ENCODE measurements at regions not wholly inside any gene's neighbourhood (a gene's known extent, or its start where the extent isn't known, plus 50 kb on each side); places are given as distances from the start of the nearest gene placed in this dataset.

DNA sequence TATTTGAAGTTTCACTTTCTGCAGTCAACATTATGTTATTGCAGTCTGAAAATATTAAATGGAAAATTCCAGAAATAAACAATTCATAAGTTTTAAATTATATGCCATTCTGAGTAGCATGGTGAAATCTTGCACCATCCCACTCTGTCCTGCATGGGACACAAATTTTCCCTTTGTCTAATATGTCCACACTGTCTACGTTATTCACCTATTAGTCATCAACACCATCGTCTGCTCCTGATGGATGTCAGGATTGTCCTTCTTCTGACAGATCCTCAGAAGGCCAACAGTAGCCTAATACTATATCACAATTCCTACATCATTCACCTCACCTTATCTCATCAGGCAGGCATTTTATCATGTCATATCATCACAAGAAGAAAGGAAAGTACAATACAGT is 163.1 kb downstream of the TXNL1 start:
- TF ChIP-seq TCF7L2 (IDR thresholded peaks at IDR 0.05; ENCODE audit: low read depth, low read length) (no peak), POLR2AphosphoS5 (IDR thresholded peaks at IDR 0.05; ENCODE audit: low read depth, low read length) (no peak), SIN3A (IDR thresholded peaks at IDR 0.05; ENCODE audit: borderline replicate concordance, insufficient read depth, low read depth, low read length) (no peak)
- TF ChIP-seq, protein P1, sequence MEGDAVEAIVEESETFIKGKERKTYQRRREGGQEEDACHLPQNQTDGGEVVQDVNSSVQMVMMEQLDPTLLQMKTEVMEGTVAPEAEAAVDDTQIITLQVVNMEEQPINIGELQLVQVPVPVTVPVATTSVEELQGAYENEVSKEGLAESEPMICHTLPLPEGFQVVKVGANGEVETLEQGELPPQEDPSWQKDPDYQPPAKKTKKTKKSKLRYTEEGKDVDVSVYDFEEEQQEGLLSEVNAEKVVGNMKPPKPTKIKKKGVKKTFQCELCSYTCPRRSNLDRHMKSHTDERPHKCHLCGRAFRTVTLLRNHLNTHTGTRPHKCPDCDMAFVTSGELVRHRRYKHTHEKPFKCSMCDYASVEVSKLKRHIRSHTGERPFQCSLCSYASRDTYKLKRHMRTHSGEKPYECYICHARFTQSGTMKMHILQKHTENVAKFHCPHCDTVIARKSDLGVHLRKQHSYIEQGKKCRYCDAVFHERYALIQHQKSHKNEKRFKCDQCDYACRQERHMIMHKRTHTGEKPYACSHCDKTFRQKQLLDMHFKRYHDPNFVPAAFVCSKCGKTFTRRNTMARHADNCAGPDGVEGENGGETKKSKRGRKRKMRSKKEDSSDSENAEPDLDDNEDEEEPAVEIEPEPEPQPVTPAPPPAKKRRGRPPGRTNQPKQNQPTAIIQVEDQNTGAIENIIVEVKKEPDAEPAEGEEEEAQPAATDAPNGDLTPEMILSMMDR (IDR thresholded peaks at IDR 0.05) = no peak
- TF ChIP-seq, protein P2, sequence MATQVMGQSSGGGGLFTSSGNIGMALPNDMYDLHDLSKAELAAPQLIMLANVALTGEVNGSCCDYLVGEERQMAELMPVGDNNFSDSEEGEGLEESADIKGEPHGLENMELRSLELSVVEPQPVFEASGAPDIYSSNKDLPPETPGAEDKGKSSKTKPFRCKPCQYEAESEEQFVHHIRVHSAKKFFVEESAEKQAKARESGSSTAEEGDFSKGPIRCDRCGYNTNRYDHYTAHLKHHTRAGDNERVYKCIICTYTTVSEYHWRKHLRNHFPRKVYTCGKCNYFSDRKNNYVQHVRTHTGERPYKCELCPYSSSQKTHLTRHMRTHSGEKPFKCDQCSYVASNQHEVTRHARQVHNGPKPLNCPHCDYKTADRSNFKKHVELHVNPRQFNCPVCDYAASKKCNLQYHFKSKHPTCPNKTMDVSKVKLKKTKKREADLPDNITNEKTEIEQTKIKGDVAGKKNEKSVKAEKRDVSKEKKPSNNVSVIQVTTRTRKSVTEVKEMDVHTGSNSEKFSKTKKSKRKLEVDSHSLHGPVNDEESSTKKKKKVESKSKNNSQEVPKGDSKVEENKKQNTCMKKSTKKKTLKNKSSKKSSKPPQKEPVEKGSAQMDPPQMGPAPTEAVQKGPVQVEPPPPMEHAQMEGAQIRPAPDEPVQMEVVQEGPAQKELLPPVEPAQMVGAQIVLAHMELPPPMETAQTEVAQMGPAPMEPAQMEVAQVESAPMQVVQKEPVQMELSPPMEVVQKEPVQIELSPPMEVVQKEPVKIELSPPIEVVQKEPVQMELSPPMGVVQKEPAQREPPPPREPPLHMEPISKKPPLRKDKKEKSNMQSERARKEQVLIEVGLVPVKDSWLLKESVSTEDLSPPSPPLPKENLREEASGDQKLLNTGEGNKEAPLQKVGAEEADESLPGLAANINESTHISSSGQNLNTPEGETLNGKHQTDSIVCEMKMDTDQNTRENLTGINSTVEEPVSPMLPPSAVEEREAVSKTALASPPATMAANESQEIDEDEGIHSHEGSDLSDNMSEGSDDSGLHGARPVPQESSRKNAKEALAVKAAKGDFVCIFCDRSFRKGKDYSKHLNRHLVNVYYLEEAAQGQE (IDR thresholded peaks at IDR 0.05; ENCODE audit: insufficient read depth in 1 of 2, low read depth in 2 of 2, low read length in 1 of 2) = no peak

All from Panc1 (cell line).